ENCODE measurements at regions not wholly inside any gene's neighbourhood (a gene's known extent, or its start where the extent isn't known, plus 50 kb on each side); places are given as distances from the start of the nearest gene placed in this dataset.

GRCh38 chr3:64329037-64329436, 103.8 kb upstream of the PRICKLE2 start:
- TF ChIP-seq CTCF (IDR thresholded peaks at IDR 0.05), result no peak
- no peak for TF ChIP-seq POLR2A (IDR thresholded peaks at IDR 0.05)
